HepG2 (cell line): ENCODE measurements at regions not wholly inside any gene's neighbourhood (a gene's known extent, or its start where the extent isn't known, plus 50 kb on each side); places are given as distances from the start of the nearest gene placed in this dataset.

Experiments
- ATAC-seq: fragments of 200-7000 bp; cut with Tn5 transposase; 3 replicates; pipeline ENCODE4 v1.9.1; 2020; ENCODE audit warnings: mild to moderate bottlenecking, moderate library complexity
- BruUV-seq: library from RNA; stranded (reverse); fragments of 400-500 nt; replicated peaks from 2 replicates; lab custom pipeline; 2021; lab: Mats Ljungman, UMichigan
- CTCF ChIA-PET: fragments of 300-600 bp; formaldehyde crosslinking; extraction: SDS; loops from one replicate; lab custom pipeline; 2021; ENCODE audit warnings: low total read pairs, inconsistent platforms, low intra/inter-chr PET ratio; lab: Yijun Ruan, JAX
- POLR2A ChIA-PET: fragments of 350-600 bp; sonication (Branson Sonifier 250); formaldehyde crosslinking; loops from one replicate; lab custom pipeline; 2020; ENCODE audit warnings: antibody characterized with exemption, inconsistent platforms; lab: Yijun Ruan, JAX
- DNase-seq: peaks from one replicate; pipeline ENCODE4 v3.0.0-alpha.2; 2015; ENCODE audit warnings: low spot score
- FAIRE-seq: peaks from 3 replicates; lab custom pipeline; 2011; peaks lifted over from hg19 to GRCh38; lab: Jason Lieb, UNC
- H2AFZ ChIP-seq: one replicate; pipeline ENCODE4 v1.6.1; 2011; ENCODE audit warnings: low read length, inconsistent platforms
- H3K27ac ChIP-seq: fragments of 300-600 bp; 3 replicates; pipeline ENCODE4 v1.8.0; 2011; ENCODE audit warnings: mixed run types, mild to moderate bottlenecking, mixed read lengths, low read length, inconsistent platforms; ENCODE audit not compliant: insufficient read depth; ENCODE audit errors: extremely low read length
- H3K27me3 ChIP-seq, 2 experiments: fragments of 200-600 bp in 1 of 2; 2 replicates in 1 of 2; 3 replicates in 1 of 2; pipeline versions ENCODE4 v1.6.0 to v1.8.0; 2011; ENCODE audit warnings: low read length in 2 of 2, mild to moderate bottlenecking in 2 of 2, moderate library complexity in 2 of 2, inconsistent platforms in 1 of 2; ENCODE audit not compliant: insufficient read depth in 2 of 2, control insufficient read depth in 1 of 2
- H3K36me3 ChIP-seq, 2 experiments: fragments of 200-600 bp in 1 of 2; replicated peaks in 1 of 2; 2 replicates in 1 of 2; 3 replicates in 1 of 2; pipeline versions ENCODE4 v1.5.1 to v1.8.0; 2011; ENCODE audit warnings: low read length in 2 of 2, inconsistent platforms in 1 of 2; ENCODE audit not compliant: insufficient read depth in 2 of 2, control insufficient read depth in 1 of 2
- H3K4me1 ChIP-seq: 2 replicates; pipeline ENCODE4 v1.5.1; 2012; ENCODE audit warnings: low read length, inconsistent platforms; ENCODE audit not compliant: insufficient read depth
- H3K4me2 ChIP-seq: 2 replicates; pipeline ENCODE4 v1.6.0; 2011; ENCODE audit warnings: low read depth, low read length, inconsistent platforms
- H3K4me3 ChIP-seq, 3 experiments: fragments of 200-600 bp in 1 of 3; sonication (generic), shearing (Covaris generic) in 1 of 3; replicated peaks in 1 of 3; 2 replicates each; pipeline ENCODE4 v1.5.1; 2011 to 2016; ENCODE audit warnings: low read length in 3 of 3, inconsistent platforms in 2 of 3, low read depth in 2 of 3, mild to moderate bottlenecking in 2 of 3, control low read depth in 1 of 3, mixed read lengths in 1 of 3; ENCODE audit not compliant: insufficient read depth in 1 of 3
- H3K79me2 ChIP-seq: one replicate; pipeline ENCODE4 v1.6.1; 2011; ENCODE audit warnings: low read length, inconsistent platforms; ENCODE audit not compliant: insufficient read depth
- H3K9ac ChIP-seq: 2 replicates; pipeline ENCODE4 v1.6.0; 2011; ENCODE audit warnings: mild to moderate bottlenecking, low read depth, low read length, inconsistent platforms; ENCODE audit not compliant: insufficient read depth
- H3K9me3 ChIP-seq: 2 replicates; pipeline ENCODE4 v1.5.1; 2012; ENCODE audit warnings: mild to moderate bottlenecking, low read length
- H4K20me1 ChIP-seq: 2 replicates; pipeline ENCODE4 v1.6.0; 2011; ENCODE audit warnings: inconsistent platforms, mild to moderate bottlenecking, low read length, moderate library complexity; ENCODE audit not compliant: insufficient read depth
- JUNB ChIP-seq: sonication (generic); formaldehyde crosslinking; IDR thresholded peaks from 2 replicates; pipeline ENCODE4 v1.8.0; 2022; ENCODE audit warnings: missing genetic modification reagents, mild to moderate bottlenecking, borderline replicate concordance
- NONO ChIP-seq, 2 experiments: fragments of 450-650 bp in 1 of 2; sonication (generic) in 1 of 2; formaldehyde crosslinking in 1 of 2; IDR thresholded peaks in 1 of 2; conservative IDR thresholded peaks in 1 of 2; 2 replicates each; pipeline versions ENCODE4 v1.6.1 to v1.8.0; 2017 to 2022; ENCODE audit warnings: mild to moderate bottlenecking in 1 of 2, missing genetic modification reagents in 1 of 2, moderate library complexity in 1 of 2
- NPAS2 ChIP-seq: sonication (generic); formaldehyde crosslinking; IDR thresholded peaks from 2 replicates; pipeline ENCODE4 v1.8.0; 2022; ENCODE audit warnings: mild to moderate bottlenecking, missing genetic modification reagents, borderline replicate concordance
- SALL2 ChIP-seq: sonication (generic); formaldehyde crosslinking; IDR thresholded peaks from 2 replicates; pipeline ENCODE4 v1.8.1; 2023; ENCODE audit warnings: mild to moderate bottlenecking, missing genetic modification reagents, inconsistent platforms
- SMAD9 ChIP-seq: sonication (generic); formaldehyde crosslinking; IDR thresholded peaks from 2 replicates; pipeline ENCODE4 v1.5.1; 2020; ENCODE audit warnings: mild to moderate bottlenecking, missing genetic modification reagents
- SMC3 ChIP-seq: IDR thresholded peaks from 2 replicates; pipeline ENCODE4 v1.6.1; 2011; ENCODE audit warnings: low read length, improper control_type of control experiment
- TEAD3 ChIP-seq: optimal IDR thresholded peaks from 2 replicates; pipeline ENCODE3; 2016; ENCODE audit warnings: borderline replicate concordance
- U2AF1 ChIP-seq: fragments of 200-400 bp; formaldehyde crosslinking; optimal IDR thresholded peaks from 2 replicates; pipeline ENCODE3; 2017; ENCODE audit warnings: mild to moderate bottlenecking, low read depth, low read length
- ZBTB38 ChIP-seq: sonication (generic); formaldehyde crosslinking; IDR thresholded peaks from 2 replicates; pipeline ENCODE4 v1.5.1; 2020; ENCODE audit warnings: mild to moderate bottlenecking, missing genetic modification reagents
- ZNF543 ChIP-seq: sonication (generic); formaldehyde crosslinking; IDR thresholded peaks from 2 replicates; pipeline ENCODE4 v1.4.0; 2020; ENCODE audit warnings: mild to moderate bottlenecking, missing genetic modification reagents
- ZNF567 ChIP-seq: sonication (generic); formaldehyde crosslinking; IDR thresholded peaks from 2 replicates; pipeline ENCODE4 v1.8.1; 2023; ENCODE audit warnings: mild to moderate bottlenecking, missing genetic modification reagents, borderline replicate concordance
- ZNF614 ChIP-seq: IDR thresholded peaks from 2 replicates; pipeline ENCODE4 v1.6.1; 2018; ENCODE audit warnings: missing biosample characterization, missing genetic modification reagents, inconsistent platforms, borderline replicate concordance
- ZNF691 ChIP-seq: sonication (generic); formaldehyde crosslinking; IDR thresholded peaks from 2 replicates; pipeline ENCODE4 v1.4.0; 2020; ENCODE audit warnings: missing genetic modification reagents, low read depth, mild to moderate bottlenecking, borderline replicate concordance
- WGBS: methylation state at CpG from one replicate; pipeline ENCODE4 v1.1.6; 2017; ENCODE audit warnings: low lambda C conversion rate; 5-methylcytosine and 5-hydroxymethylcytosine counted together
- in situ Hi-C: cut with HindIII; loops from 2 replicates; pipeline ENCODE4 v1.10.0; 2017; ENCODE audit warnings: low pct_unique_long_range_greater_than_20kb; ENCODE audit not compliant: extremely low pct_ligation_motif_present
- intact Hi-C: fragments of 100-400 bp; cut with micrococcal nuclease; formaldehyde crosslinking; loops from one replicate; pipeline ENCODE4 v1.10.0; 2022; ENCODE audit not compliant: unreplicated experiment

GRCh38 chr18:39962546-39962945 lies 1992.5 kb upstream of the PIK3C3 start:
- in situ Hi-C loops (no loop called here), intact Hi-C loops (no loop called here)
- no peak overlapping the region for H2AFZ ChIP-seq
- H3K9me3 ChIP-seq: no peaks in the 10 kb centered on the region
- H3K27ac ChIP-seq: no peak overlapping the region
- H3K79me2 ChIP-seq: no peaks in the 10 kb centered on the region
- no peaks in the 10 kb centered on the region for H3K36me3 ChIP-seq
- WGBS: 0% methylated on average over 2 of the region's 2 CpGs
- no peak overlapping the region for H3K4me3 ChIP-seq
- BruUV-seq: no TSS peak
- H3K27me3 ChIP-seq: no peaks in the 10 kb centered on the region
- CTCF ChIA-PET: no interaction called here
- POLR2A ChIA-PET: no interaction called here
- FAIRE-seq (no peak), ATAC-seq (no peak)
- H3K4me1 ChIP-seq: no peaks in the 10 kb centered on the region
- TF ChIP-seq ZNF691: no peak
- TF ChIP-seq SALL2 (CRISPR knock-in tag): no peak
- no peak for TF ChIP-seq ZNF614 (CRISPR knock-in tag)
- no peak for TF ChIP-seq SMC3
- TF ChIP-seq NONO (IDR thresholded peaks at IDR 0.05): no peak
- no peak for TF ChIP-seq NONO (CRISPR knock-in tag; conservative IDR thresholded peaks at IDR 0.05)
- TF ChIP-seq ZNF567 (CRISPR knock-in tag): no peak
- TF ChIP-seq TEAD3 (CRISPR knock-in tag): no peak
- no peak for TF ChIP-seq ZNF543 (CRISPR knock-in tag)
- TF ChIP-seq ZBTB38: no peak
- TF ChIP-seq U2AF1: no peak
- no peak for TF ChIP-seq NPAS2
- no peak for TF ChIP-seq JUNB (CRISPR knock-in tag)
- TF ChIP-seq SMAD9 (CRISPR knock-in tag): no peak
- TF ChIP-seq, all 625 proteins: peak for 0
- H3K9ac ChIP-seq: no peak overlapping the region
- H3K4me2 ChIP-seq: no peak overlapping the region
- H4K20me1 ChIP-seq: no peaks in the 10 kb centered on the region
- no peak for DNase-seq
